ENCODE measurements at regions not wholly inside any gene's neighbourhood (a gene's known extent, or its start where the extent isn't known, plus 50 kb on each side); places are given as distances from the start of the nearest gene placed in this dataset.

DNA sequence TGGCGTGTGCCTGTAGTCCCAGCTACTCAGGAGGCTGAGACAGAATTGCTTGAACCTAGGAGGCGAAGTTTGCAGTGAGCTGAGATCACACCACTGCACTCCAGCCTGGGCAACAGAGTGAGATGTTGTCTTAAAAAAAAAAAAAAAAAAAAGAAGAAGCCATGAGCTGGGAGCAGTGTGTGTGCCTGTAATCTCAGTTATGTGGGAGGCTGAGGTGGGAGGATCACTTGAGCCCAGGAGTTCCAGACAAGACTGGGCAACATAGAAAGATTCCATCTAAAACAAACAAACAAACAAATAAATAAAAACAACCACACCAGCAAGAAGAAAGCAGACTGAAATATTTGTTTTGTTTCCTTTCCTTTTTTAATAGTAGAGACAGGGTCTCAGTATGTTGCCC, 62.2 kb upstream of the KIF13A start:
- Histone ChIP-seq H3K23me2 (ENCODE audit: insufficient read length, low read depth, low read length, poor library complexity, severe bottlenecking) (no peaks in the 10 kb centered on the region), H2BK15ac (ENCODE audit: low read depth, low read length) (no peak overlapping the region), H2AK5ac (ENCODE audit: insufficient read length, low read length) (no peak overlapping the region), H4K20me1 (ENCODE audit: control insufficient read depth, insufficient read depth, insufficient read length) (no peaks in the 10 kb centered on the region), H3T11ph (ENCODE audit: low read length) (no peak overlapping the region), H2AFZ (ENCODE audit: low read length) (no peak overlapping the region), H3K4me1 (ENCODE audit: insufficient read depth, low read length) (no peaks in the 10 kb centered on the region), H4K91ac (ENCODE audit: insufficient read length, low read depth, low read length) (no peak overlapping the region), H2BK12ac (ENCODE audit: insufficient read length, low read depth, low read length) (no peak overlapping the region), H3K27me3 (ENCODE audit: insufficient read depth, low read length) (no peaks in the 10 kb centered on the region), H3K79me1 (ENCODE audit: insufficient read depth, low read depth, low read length, poor library complexity, severe bottlenecking) (no peaks in the 10 kb centered on the region), H3K4ac (ENCODE audit: low read depth, low read length) (no peak overlapping the region), H3K79me2 (ENCODE audit: insufficient read depth, low read length) (no peaks in the 10 kb centered on the region), H3K23ac (ENCODE audit: insufficient read length, low read depth, low read length) (no peak overlapping the region), H3K18ac (ENCODE audit: insufficient read length, low read depth, low read length) (no peak overlapping the region), H3K56ac (ENCODE audit: insufficient read length, low read depth, low read length) (no peak overlapping the region), H2BK20ac (ENCODE audit: low read depth, low read length, poor library complexity, severe bottlenecking) (no peak overlapping the region), H3K4me2 (ENCODE audit: insufficient read depth, insufficient read length, low read length) (no peak overlapping the region), H2BK5ac (ENCODE audit: insufficient read length, low read length) (no peak overlapping the region), H3K14ac (ENCODE audit: insufficient read depth, low read length) (no peak overlapping the region), H3K9me3 (ENCODE audit: control insufficient read depth, low read depth, low read length) (no peaks in the 10 kb centered on the region), H3K9ac (ENCODE audit: extremely low read depth, insufficient read length, low read length) (no peak overlapping the region), H4K8ac (replicated peaks; ENCODE audit: insufficient read length, low read depth, low read length) (no peak overlapping the region), H3K27ac (ENCODE audit: insufficient read length, low read depth, low read length) (no peak overlapping the region), H2BK120ac (ENCODE audit: low read depth, low read length, poor library complexity, severe bottlenecking) (no peak overlapping the region), H4K5ac (ENCODE audit: insufficient read length, low read depth, low read length) (no peak overlapping the region)
- TF ChIP-seq, protein P1, sequence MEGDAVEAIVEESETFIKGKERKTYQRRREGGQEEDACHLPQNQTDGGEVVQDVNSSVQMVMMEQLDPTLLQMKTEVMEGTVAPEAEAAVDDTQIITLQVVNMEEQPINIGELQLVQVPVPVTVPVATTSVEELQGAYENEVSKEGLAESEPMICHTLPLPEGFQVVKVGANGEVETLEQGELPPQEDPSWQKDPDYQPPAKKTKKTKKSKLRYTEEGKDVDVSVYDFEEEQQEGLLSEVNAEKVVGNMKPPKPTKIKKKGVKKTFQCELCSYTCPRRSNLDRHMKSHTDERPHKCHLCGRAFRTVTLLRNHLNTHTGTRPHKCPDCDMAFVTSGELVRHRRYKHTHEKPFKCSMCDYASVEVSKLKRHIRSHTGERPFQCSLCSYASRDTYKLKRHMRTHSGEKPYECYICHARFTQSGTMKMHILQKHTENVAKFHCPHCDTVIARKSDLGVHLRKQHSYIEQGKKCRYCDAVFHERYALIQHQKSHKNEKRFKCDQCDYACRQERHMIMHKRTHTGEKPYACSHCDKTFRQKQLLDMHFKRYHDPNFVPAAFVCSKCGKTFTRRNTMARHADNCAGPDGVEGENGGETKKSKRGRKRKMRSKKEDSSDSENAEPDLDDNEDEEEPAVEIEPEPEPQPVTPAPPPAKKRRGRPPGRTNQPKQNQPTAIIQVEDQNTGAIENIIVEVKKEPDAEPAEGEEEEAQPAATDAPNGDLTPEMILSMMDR (conservative IDR thresholded peaks at IDR 0.05) = no peak
- H3K36me3 Mint-ChIP-seq (ENCODE audit: insufficient read depth in 1 of 3, low read depth in 3 of 3) = peaks cover 0 to 7% (median 0%) of the 10 kb centered on the region in 3 experiments; a peak in 1 of 7 replicates
- no peak overlapping the region for H3K4me3 Mint-ChIP-seq
- WGBS (ENCODE audit: extremely low coverage, insufficient read length, low lambda C conversion rate) = no CpG with 5 or more reads among the region's 2 CpGs
- H3K27ac Mint-ChIP-seq = no peak overlapping the region; a peak in 1 of 7 replicates
- no peaks in the 10 kb centered on the region for H3K27me3 Mint-ChIP-seq (ENCODE audit: low read depth)
- H3K4me1 Mint-ChIP-seq = peaks cover 5 to 8% of the 10 kb centered on the region in 2 experiments; a peak in 3 of 4 replicates
- no peak for DNase-seq
- H3K9me3 Mint-ChIP-seq = peaks cover 0 to 2% of the 10 kb centered on the region in 2 experiments; a peak in 1 of 5 replicates
